ENCODE measurements at regions not wholly inside any gene's neighbourhood (a gene's known extent, or its start where the extent isn't known, plus 50 kb on each side); places are given as distances from the start of the nearest gene placed in this dataset.

DNA sequence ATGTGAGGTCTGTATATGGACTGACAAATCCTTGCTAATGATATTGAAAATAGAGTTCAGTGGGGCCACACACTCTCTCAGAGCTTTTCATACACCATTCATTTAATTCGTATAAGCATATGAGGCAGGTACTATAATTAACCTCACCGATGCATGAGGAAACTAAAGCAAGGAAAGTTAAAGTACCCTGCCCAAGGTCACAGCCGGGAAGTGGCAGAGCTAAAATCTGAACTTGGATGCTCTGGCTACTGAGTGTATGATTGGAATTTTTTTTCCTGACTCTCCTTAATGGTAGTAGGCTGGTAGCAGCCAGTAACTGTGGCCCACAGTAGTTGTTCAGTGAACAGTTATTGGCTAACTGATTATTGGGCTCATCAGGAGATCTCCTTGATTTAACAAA lies 135.3 kb downstream of the NUDT12 start:
- TF ChIP-seq MYC (IDR thresholded peaks at IDR 0.05; ENCODE audit: low read depth, low read length) (no peak), CTCF (IDR thresholded peaks at IDR 0.05; ENCODE audit: extremely low read depth in 1 of 2, insufficient read depth in 1 of 2, low read depth in 1 of 2, low read length in 2 of 2) (no peak), POLR2A (IDR thresholded peaks at IDR 0.05; ENCODE audit: low read depth, low read length) (no peak), POLR2AphosphoS5 (IDR thresholded peaks at IDR 0.05; ENCODE audit: insufficient read depth, low read depth, low read length) (no peak), MAX (IDR thresholded peaks at IDR 0.05; ENCODE audit: insufficient read depth, insufficient read length) (no peak), JUN (IDR thresholded peaks at IDR 0.05; ENCODE audit: borderline replicate concordance, insufficient read depth, insufficient read length, low read depth) (no peak), GATA2 (IDR thresholded peaks at IDR 0.05; ENCODE audit: insufficient read depth, insufficient read length, low read depth, low read length) (no peak), FOS (IDR thresholded peaks at IDR 0.05; ENCODE audit: borderline replicate concordance, insufficient read depth, low read length) (no peak), EZH2 (IDR thresholded peaks at IDR 0.05; ENCODE audit: borderline replicate concordance, low read depth, low read length, severe bottlenecking) (no peak)

Measured in endothelial cell of umbilical vein (primary cell).